ENCODE measurements at regions not wholly inside any gene's neighbourhood (a gene's known extent, or its start where the extent isn't known, plus 50 kb on each side); places are given as distances from the start of the nearest gene placed in this dataset.

GRCh38 chr12:77387671-77388070 is 322.3 kb upstream of the E2F7 start (continued):
- TF ChIP-seq ZNF318 (IDR thresholded peaks at IDR 0.05; ENCODE audit: borderline replicate concordance in 1 of 2, low read depth in 1 of 2) (no peak), GATAD2B (IDR thresholded peaks at IDR 0.05; ENCODE audit: borderline replicate concordance) (no peak), ZNF766 (CRISPR knock-in tag; conservative IDR thresholded peaks at IDR 0.05) (no peak), L3MBTL2 (IDR thresholded peaks at IDR 0.05) (no peak), CHD2 (IDR thresholded peaks at IDR 0.05; ENCODE audit: low read depth, low read length) (no peak)
- TF ChIP-seq, protein P1, sequence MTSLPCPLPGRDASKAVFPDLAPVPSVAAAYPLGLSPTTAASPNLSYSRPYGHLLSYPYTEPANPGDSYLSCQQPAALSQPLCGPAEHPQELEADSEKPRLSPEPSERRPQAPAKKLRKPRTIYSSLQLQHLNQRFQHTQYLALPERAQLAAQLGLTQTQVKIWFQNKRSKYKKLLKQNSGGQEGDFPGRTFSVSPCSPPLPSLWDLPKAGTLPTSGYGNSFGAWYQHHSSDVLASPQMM (CRISPR knock-in tag; IDR thresholded peaks at IDR 0.05) = no peak
